ENCODE measurements at regions not wholly inside any gene's neighbourhood (a gene's known extent, or its start where the extent isn't known, plus 50 kb on each side); places are given as distances from the start of the nearest gene placed in this dataset.

DNA sequence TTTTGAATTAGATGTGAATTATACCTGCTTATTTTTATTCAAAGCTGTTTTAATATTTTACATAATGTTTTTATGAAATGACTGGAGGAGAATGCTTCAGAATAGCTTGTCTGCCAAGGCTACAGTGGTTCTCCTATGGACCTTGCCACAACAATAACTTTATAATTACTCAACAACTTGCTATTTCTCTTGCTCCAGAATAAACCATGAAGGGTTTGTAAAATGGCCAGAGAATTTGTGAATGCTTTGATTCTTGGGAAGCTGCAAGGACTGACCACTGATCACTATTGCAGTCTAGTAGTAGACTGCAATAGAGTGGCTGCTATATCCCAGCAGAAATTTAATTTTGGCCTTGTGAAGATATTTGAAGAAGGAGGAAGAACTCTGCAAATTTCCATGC, 199.7 kb downstream of the FAT3 start:
- Mint-ChIP-seq H3K27ac (no peak overlapping the region), H3K27me3 (no peaks in the 10 kb centered on the region), H3K4me1 (ENCODE audit: low read depth) (no peaks in the 10 kb centered on the region), H3K36me3 (ENCODE audit: insufficient read depth) (no peaks in the 10 kb centered on the region), H3K9me3 (ENCODE audit: low read depth) (peaks cover 18% of the 10 kb centered on the region), H3K4me3 (ENCODE audit: low read depth) (no peak overlapping the region)
- no peak for TF ChIP-seq CTCF (IDR thresholded peaks at IDR 0.05; ENCODE audit: unreplicated experiment)
- DNase-seq (ENCODE audit: low spot score, unreplicated experiment), result no peak

- no peak for TF ChIP-seq CTCF (IDR thresholded peaks at IDR 0.05; ENCODE audit: unreplicated experiment)
- Mint-ChIP-seq H3K27me3 (no peaks in the 10 kb centered on the region), H3K36me3 (ENCODE audit: insufficient read depth) (no peaks in the 10 kb centered on the region), H3K27ac (no peak overlapping the region), H3K4me1 (ENCODE audit: low read depth) (no peaks in the 10 kb centered on the region), H3K9me3 (ENCODE audit: low read depth) (peaks cover 25% of the 10 kb centered on the region), H3K4me3 (ENCODE audit: low read depth) (no peak overlapping the region)
- no peak for DNase-seq (ENCODE audit: low spot score, unreplicated experiment)
These were observed 200.5 kb downstream of the FAT3 start for GRCh38 chr11:92425127-92425526.

GRCh38 chr11:92432515-92432914, 207.9 kb downstream of the FAT3 start:
- H3K9me3 Mint-ChIP-seq (ENCODE audit: low read depth), result peaks cover 17% of the 10 kb centered on the region
- no peaks in the 10 kb centered on the region for H3K36me3 Mint-ChIP-seq (ENCODE audit: insufficient read depth)
- H3K27ac Mint-ChIP-seq, result no peak overlapping the region
- H3K4me3 Mint-ChIP-seq (ENCODE audit: low read depth), result no peak overlapping the region
- no peak for DNase-seq (ENCODE audit: low spot score, unreplicated experiment)
- no peaks in the 10 kb centered on the region for H3K27me3 Mint-ChIP-seq
- no peaks in the 10 kb centered on the region for H3K4me1 Mint-ChIP-seq (ENCODE audit: low read depth)
- TF ChIP-seq CTCF (IDR thresholded peaks at IDR 0.05; ENCODE audit: unreplicated experiment), result no peak

DNA sequence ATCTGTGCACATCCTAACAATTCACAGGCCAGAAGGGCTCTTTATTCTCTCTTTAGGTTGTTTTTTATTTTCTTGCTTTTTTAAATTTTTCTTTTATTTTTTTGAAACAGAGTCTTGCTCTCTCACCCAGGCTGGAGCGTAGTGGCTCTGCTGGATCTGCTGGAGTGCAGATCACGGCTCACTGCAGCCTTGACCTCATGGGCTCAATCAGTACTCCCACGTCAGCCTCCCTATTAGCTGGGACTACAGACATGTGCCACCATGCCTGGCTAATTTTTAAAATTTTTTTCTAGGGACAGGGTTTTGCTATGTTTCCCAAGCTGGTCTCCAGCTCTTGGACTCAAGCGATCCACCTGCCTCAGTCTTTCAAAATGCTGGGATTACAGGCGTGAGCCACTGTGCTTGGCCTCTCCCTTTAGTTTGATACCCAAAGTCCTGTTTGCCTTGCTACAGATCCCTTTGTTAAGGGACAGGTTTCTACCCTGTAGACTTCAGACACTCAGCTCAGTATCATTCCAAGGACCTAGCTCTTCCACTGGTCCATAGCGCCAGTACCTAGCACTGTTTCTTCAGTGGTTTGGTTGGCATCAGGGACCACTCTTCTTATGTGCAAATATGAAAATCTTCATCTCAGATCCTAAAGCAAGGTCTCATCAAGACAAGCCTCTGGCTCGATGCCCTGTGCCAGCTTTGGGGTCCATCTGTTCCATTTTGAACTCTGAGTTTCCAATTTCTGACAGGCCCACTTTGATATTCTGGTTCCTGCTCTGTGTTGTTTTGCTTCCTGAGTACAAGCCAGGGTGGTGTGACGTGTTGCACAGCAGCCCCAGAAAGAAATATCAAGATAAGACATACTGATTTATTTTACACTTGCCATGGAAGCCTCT, 211.7 kb downstream of the FAT3 start:
- Mint-ChIP-seq H3K27ac (no peak overlapping the region), H3K4me3 (ENCODE audit: low read depth) (no peak overlapping the region), H3K36me3 (ENCODE audit: insufficient read depth) (no peaks in the 10 kb centered on the region), H3K4me1 (ENCODE audit: low read depth) (peaks cover 3% of the 10 kb centered on the region), H3K27me3 (no peaks in the 10 kb centered on the region), H3K9me3 (ENCODE audit: low read depth) (no peaks in the 10 kb centered on the region)
- TF ChIP-seq CTCF (IDR thresholded peaks at IDR 0.05; ENCODE audit: unreplicated experiment), result no peak
- DNase-seq (ENCODE audit: low spot score, unreplicated experiment), result no peak

GRCh38 chr11:92439133-92439532, 214.5 kb downstream of the FAT3 start:
- Mint-ChIP-seq H3K27ac (no peak overlapping the region), H3K4me1 (ENCODE audit: low read depth) (peaks cover 3% of the 10 kb centered on the region), H3K36me3 (ENCODE audit: insufficient read depth) (no peaks in the 10 kb centered on the region), H3K4me3 (ENCODE audit: low read depth) (no peak overlapping the region), H3K27me3 (no peaks in the 10 kb centered on the region), H3K9me3 (ENCODE audit: low read depth) (no peaks in the 10 kb centered on the region)
- TF ChIP-seq CTCF (IDR thresholded peaks at IDR 0.05; ENCODE audit: unreplicated experiment), result no peak
- no peak for DNase-seq (ENCODE audit: low spot score, unreplicated experiment)

Data from progenitor cell of endocrine pancreas (in vitro differentiated cells).